H1 (cell line): ENCODE measurements at regions not wholly inside any gene's neighbourhood (a gene's known extent, or its start where the extent isn't known, plus 50 kb on each side); places are given as distances from the start of the nearest gene placed in this dataset.
A peak's percentile ranks its signal among the peaks of the same experiment; 100 is the strongest.

Source experiments
- CTCF ChIA-PET: fragments of 300-600 bp; sonication (Branson Sonifier 250); formaldehyde crosslinking; loops from one replicate; lab custom pipeline; 2021; ENCODE audit not compliant: partially characterized antibody; lab: Charles Lee
- POLR2A ChIA-PET: fragments of 300-600 bp; sonication (Branson Sonifier 250); formaldehyde crosslinking; loops from one replicate; lab custom pipeline; 2021; ENCODE audit warnings: inconsistent platforms; ENCODE audit not compliant: partially characterized antibody; lab: Charles Lee
- DNase-seq, 2 experiments: peaks; one replicate each; pipeline versions ENCODE4 v3.0.0 to v3.0.0-alpha.2; 2010 to 2022; ENCODE audit warnings: low spot score in 2 of 2, low read depth in 1 of 2, mixed read lengths in 1 of 2
- FAIRE-seq: peaks from 2 replicates; lab custom pipeline; 2011; peaks lifted over from hg19 to GRCh38; lab: Jason Lieb, UNC
- H2AFZ ChIP-seq: 2 replicates; pipeline ENCODE4 v1.8.1; 2012; ENCODE audit warnings: low read length, inconsistent platforms
- H2AK5ac ChIP-seq: 2 replicates; pipeline ENCODE4 v1.6.1; 2013; ENCODE audit warnings: low read depth, low read length
- H2BK120ac ChIP-seq: replicated peaks from 2 replicates; pipeline ENCODE3; 2013; ENCODE audit warnings: low read depth, low read length, inconsistent platforms
- H2BK12ac ChIP-seq: 2 replicates; pipeline ENCODE4 v1.6.1; 2013; ENCODE audit warnings: low read depth, low read length
- H2BK15ac ChIP-seq: 2 replicates; pipeline ENCODE4 v1.6.1; 2013; ENCODE audit warnings: low read length
- H2BK20ac ChIP-seq: 2 replicates; pipeline ENCODE4 v1.6.1; 2013; ENCODE audit warnings: low read length
- H2BK5ac ChIP-seq: 2 replicates; pipeline ENCODE4 v1.6.1; 2013; ENCODE audit warnings: low read depth, low read length
- H3K14ac ChIP-seq: 2 replicates; pipeline ENCODE4 v1.6.1; 2013; ENCODE audit warnings: inconsistent platforms; ENCODE audit not compliant: insufficient read length
- H3K18ac ChIP-seq: 2 replicates; pipeline ENCODE4 v1.6.1; 2013; ENCODE audit warnings: low read length; ENCODE audit errors: extremely low read depth
- H3K23ac ChIP-seq: 2 replicates; pipeline ENCODE4 v1.6.1; 2013; ENCODE audit warnings: inconsistent platforms; ENCODE audit not compliant: insufficient read length
- H3K23me2 ChIP-seq: 2 replicates; pipeline ENCODE4 v1.6.1; 2013; ENCODE audit warnings: low read depth, low read length
- H3K27ac ChIP-seq: 2 replicates; pipeline ENCODE4 v1.6.1; 2011; ENCODE audit warnings: low read depth, low read length, inconsistent platforms
- H3K27me3 ChIP-seq, 4 experiments: replicated peaks in 1 of 4; 1 replicate in 1 of 4; 2 replicates in 3 of 4; pipeline versions ENCODE4 v1.6.1 to v1.8.1; 2011 to 2013; ENCODE audit warnings: low read length in 3 of 4, mild to moderate bottlenecking in 3 of 4, inconsistent platforms in 2 of 4, mixed read lengths in 2 of 4, moderate library complexity in 1 of 4; ENCODE audit not compliant: control insufficient read depth in 3 of 4, insufficient read depth in 3 of 4; ENCODE audit errors: extremely low read depth in 1 of 4
- H3K36me3 ChIP-seq, 4 experiments: 2 replicates each; pipeline versions ENCODE4 v1.6.1 to v1.8.1; 2011 to 2013; ENCODE audit warnings: mild to moderate bottlenecking in 4 of 4, low read length in 3 of 4, moderate library complexity in 2 of 4, control low read depth in 1 of 4, inconsistent platforms in 1 of 4; ENCODE audit not compliant: insufficient read depth in 4 of 4, control insufficient read depth in 2 of 4
- H3K4ac ChIP-seq: replicated peaks from 2 replicates; pipeline ENCODE3; 2013; ENCODE audit warnings: low read length, low read depth, mixed read lengths, inconsistent platforms; ENCODE audit not compliant: insufficient read length
- H3K4me1 ChIP-seq, 4 experiments: replicated peaks in 1 of 4; 1 replicate in 1 of 4; 2 replicates in 3 of 4; pipeline versions ENCODE4 v1.6.1 to v1.8.1; 2011 to 2013; ENCODE audit warnings: low read length in 3 of 4, inconsistent platforms in 2 of 4, mixed read lengths in 1 of 4; ENCODE audit not compliant: insufficient read depth in 4 of 4, control insufficient read depth in 3 of 4
- H3K4me2 ChIP-seq, 2 experiments: 2 replicates each; pipeline versions ENCODE4 v1.6.1 to v1.8.1; 2011 to 2013; ENCODE audit warnings: low read depth in 2 of 2, low read length in 2 of 2, control low read depth in 1 of 2, inconsistent platforms in 1 of 2, mild to moderate bottlenecking in 1 of 2; ENCODE audit not compliant: insufficient read depth in 1 of 2
- H3K4me3 ChIP-seq, 4 experiments: fragments of 200-600, 300-600 bp in 1 of 4; sonication (generic), shearing (Covaris generic), sonication (Bioruptor Twin) in 1 of 4; 2 replicates each; pipeline versions ENCODE4 v1.5.1 to v1.8.1; 2011 to 2016; ENCODE audit warnings: low read length in 4 of 4, low read depth in 3 of 4, control low read depth in 2 of 4, inconsistent platforms in 2 of 4, mild to moderate bottlenecking in 2 of 4, mixed read lengths in 1 of 4, moderate library complexity in 1 of 4; ENCODE audit not compliant: insufficient read depth in 2 of 4; ENCODE audit errors: extremely low read depth in 1 of 4
- H3K56ac ChIP-seq: replicated peaks from 2 replicates; pipeline ENCODE3; 2013; ENCODE audit warnings: low read depth, mild to moderate bottlenecking, mixed read lengths, low read length, inconsistent platforms; ENCODE audit not compliant: insufficient read length
- H3K79me1 ChIP-seq: 2 replicates; pipeline ENCODE4 v1.6.1; 2013; ENCODE audit warnings: low read depth, low read length, control low read depth
- H3K79me2 ChIP-seq, 2 experiments: 2 replicates each; pipeline versions ENCODE4 v1.6.1 to v1.8.1; 2012 to 2013; ENCODE audit warnings: low read length in 2 of 2, mild to moderate bottlenecking in 2 of 2, inconsistent platforms in 1 of 2; ENCODE audit not compliant: insufficient read depth in 2 of 2, control insufficient read depth in 1 of 2
- H3K9ac ChIP-seq, 4 experiments: replicated peaks in 1 of 4; 1 replicate in 1 of 4; 2 replicates in 3 of 4; pipeline versions ENCODE4 v1.6.1 to v1.8.1; 2011 to 2013; ENCODE audit warnings: low read depth in 3 of 4, low read length in 3 of 4, control low read depth in 2 of 4, mild to moderate bottlenecking in 2 of 4, moderate library complexity in 2 of 4, inconsistent platforms in 1 of 4; ENCODE audit errors: extremely low read depth in 1 of 4
- H3K9me3 ChIP-seq, 2 experiments: 2 replicates each; pipeline versions ENCODE4 v1.6.1 to v1.8.1; 2012 to 2013; ENCODE audit warnings: mild to moderate bottlenecking in 2 of 2, moderate library complexity in 2 of 2, control low read depth in 1 of 2, inconsistent platforms in 1 of 2, low read depth in 1 of 2, low read length in 1 of 2, mixed read lengths in 1 of 2; ENCODE audit not compliant: insufficient read depth in 2 of 2
- H4K20me1 ChIP-seq, 2 experiments: replicated peaks in 1 of 2; 2 replicates each; pipeline versions ENCODE3 to v1.8.1; 2011 to 2013; ENCODE audit warnings: inconsistent platforms in 2 of 2, low read length in 2 of 2, mild to moderate bottlenecking in 1 of 2; ENCODE audit not compliant: insufficient read depth in 2 of 2, control insufficient read depth in 1 of 2
- H4K5ac ChIP-seq: 2 replicates; pipeline ENCODE4 v1.6.1; 2013; ENCODE audit warnings: low read length, low read depth, mixed read lengths, inconsistent platforms; ENCODE audit not compliant: insufficient read length
- H4K8ac ChIP-seq: 2 replicates; pipeline ENCODE4 v1.8.0; 2013; ENCODE audit warnings: mild to moderate bottlenecking, moderate library complexity, low read length, inconsistent platforms; ENCODE audit not compliant: insufficient read depth; ENCODE audit errors: extremely low read depth
- H4K91ac ChIP-seq: replicated peaks from 2 replicates; pipeline ENCODE3; 2013; ENCODE audit warnings: low read length, mixed read lengths, inconsistent platforms; ENCODE audit not compliant: insufficient read length
- BCL11A ChIP-seq, 2 experiments: IDR thresholded peaks; one replicate each; pipeline ENCODE4 v1.6.1; 2011; ENCODE audit warnings: low read depth in 2 of 2, low read length in 2 of 2, mild to moderate bottlenecking in 2 of 2
- NANOG ChIP-seq: IDR thresholded peaks from 2 replicates; pipeline ENCODE4 v1.6.1; 2011; ENCODE audit warnings: low read length, low read depth, mild to moderate bottlenecking, inconsistent platforms; ENCODE audit not compliant: insufficient read depth, poor library complexity, severe bottlenecking
- NRF1 ChIP-seq: IDR thresholded peaks from 2 replicates; pipeline ENCODE4 v1.6.1; 2011; ENCODE audit warnings: mild to moderate bottlenecking, low read depth, low read length, improper control_type of control experiment
- TAF7 ChIP-seq: optimal IDR thresholded peaks from 2 replicates; pipeline ENCODE3; 2011; ENCODE audit warnings: low read depth, mild to moderate bottlenecking, inconsistent platforms, low read length, moderate library complexity, borderline replicate concordance
- WGBS, 2 experiments: shearing (Covaris generic) in 1 of 2; methylation state at CpG; one replicate each; pipeline versions ENCODE4 v1.1.6 to v1.1.7; 2013 to 2015; ENCODE audit warnings: low lambda C conversion rate in 2 of 2, mixed read lengths in 2 of 2, inconsistent platforms in 1 of 2, low coverage in 1 of 2, missing lambda C conversion rate in 1 of 2; ENCODE audit not compliant: insufficient replicate concordance in 2 of 2, insufficient coverage in 1 of 2, insufficient read length in 1 of 2; ENCODE audit errors: extremely low coverage in 1 of 2, missing lambda C conversion rate in 1 of 2; 5-methylcytosine and 5-hydroxymethylcytosine counted together

DNA sequence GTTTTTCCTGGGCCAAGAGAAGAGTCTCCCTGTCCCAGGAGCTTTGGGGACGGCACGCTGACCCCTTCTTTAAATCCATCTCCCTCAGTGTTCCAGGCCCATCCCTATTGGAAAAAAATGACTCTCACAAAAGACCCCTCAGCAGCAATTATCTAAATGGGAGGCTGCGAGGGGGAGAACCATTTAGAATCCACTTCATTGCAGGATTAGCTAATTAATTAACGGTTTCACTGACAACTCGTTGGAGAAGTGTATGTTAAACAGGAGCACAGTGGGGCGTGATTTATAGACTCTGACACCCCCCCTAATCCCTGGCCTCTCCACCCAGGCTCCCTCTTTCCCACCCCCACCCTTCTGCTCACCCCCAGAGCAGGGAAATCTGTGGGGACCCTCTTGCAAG lies 162.8 kb upstream of the LHX5 start:
- H3K23ac ChIP-seq: no peak overlapping the region
- no peak overlapping the region for H3K27ac ChIP-seq
- no peaks in the 10 kb centered on the region for H3K79me1 ChIP-seq
- H3K36me3 ChIP-seq: no peaks in the 10 kb centered on the region; a peak in 2 of 8 replicates
- H2BK15ac ChIP-seq: no peak overlapping the region
- H4K5ac ChIP-seq: no peak overlapping the region
- POLR2A ChIA-PET: no interaction called here
- no peak overlapping the region for H2BK5ac ChIP-seq
- peaks cover 0 to 9% (median 4%) of the 10 kb centered on the region in 4 experiments; a peak in 5 of 7 replicates for H3K4me1 ChIP-seq
- no peak overlapping the region for H3K56ac ChIP-seq
- H4K8ac ChIP-seq: no peak overlapping the region
- whole genome bisulfite sequencing, 2 experiments: 73% methylated on average over 6 of the region's 6 CpGs; no CpG with 5 or more reads in 1 of the 2 experiments
- H3K4me2 ChIP-seq: no peak overlapping the region
- H4K20me1 ChIP-seq: no peaks in the 10 kb centered on the region
- TF ChIP-seq NANOG (no peak), BCL11A (IDR thresholded peaks at IDR 0.05; ENCODE audit: low read depth in 2 of 2, low read length in 2 of 2) (no peak), TAF7 (no peak), NRF1 (no peak)
- TF ChIP-seq, all 59 proteins: peak for 0
- peak overlapping the region in 1 of 4 experiments; percentile 40; a peak in 1 of 7 replicates for H3K9ac ChIP-seq
- H3K4me3 ChIP-seq: no peak overlapping the region
- peaks cover 0 to 3% (median 0%) of the 10 kb centered on the region in 4 experiments; a peak in 2 of 7 replicates for H3K27me3 ChIP-seq
- peaks cover 2% of the 10 kb centered on the region; the same call in 1 of the 2 replicates for H3K23me2 ChIP-seq
- DNase-seq: no peak
- no peaks in the 10 kb centered on the region for H3K79me2 ChIP-seq
- no peak overlapping the region for H2BK20ac ChIP-seq
- no peak overlapping the region for H3K18ac ChIP-seq
- H3K4ac ChIP-seq: no peak overlapping the region
- no peak overlapping the region for H2BK12ac ChIP-seq
- FAIRE-seq: no peak
- peaks cover 3 to 9% of the 10 kb centered on the region in 2 experiments for H3K9me3 ChIP-seq
- H3K14ac ChIP-seq: no peak overlapping the region
- no peak overlapping the region for H4K91ac ChIP-seq
- H2BK120ac ChIP-seq: no peak overlapping the region
- no peak overlapping the region for H2AK5ac ChIP-seq
- CTCF ChIA-PET: interaction anchor here (1.0 to 1.2 kb wide), 5 partner anchors 22 to 173 kb away, joined by 3 to 4 read pairs (median 3); no protein-coding TSS in a partner anchor
- no peak overlapping the region for H2AFZ ChIP-seq
